GM18511 (cell line): ENCODE measurements at regions not wholly inside any gene's neighbourhood (a gene's known extent, or its start where the extent isn't known, plus 50 kb on each side); places are given as distances from the start of the nearest gene placed in this dataset.

ENCODE experiments used
- ATAC-seq: cut with Tn5 transposase; IDR thresholded peaks from one replicate; pipeline ENCODE4 v1.9.1; 2021; ENCODE audit warnings: mild to moderate bottlenecking, moderate library complexity; ENCODE audit not compliant: unreplicated experiment

GRCh38 chrX:42725196-42725595 is 52.8 kb downstream of the PPP1R2C start:
- no peak for ATAC-seq

- ATAC-seq = no peak
Observed at GRCh38 chrX:42720209-42720608, 57.8 kb downstream of the PPP1R2C start.

DNA sequence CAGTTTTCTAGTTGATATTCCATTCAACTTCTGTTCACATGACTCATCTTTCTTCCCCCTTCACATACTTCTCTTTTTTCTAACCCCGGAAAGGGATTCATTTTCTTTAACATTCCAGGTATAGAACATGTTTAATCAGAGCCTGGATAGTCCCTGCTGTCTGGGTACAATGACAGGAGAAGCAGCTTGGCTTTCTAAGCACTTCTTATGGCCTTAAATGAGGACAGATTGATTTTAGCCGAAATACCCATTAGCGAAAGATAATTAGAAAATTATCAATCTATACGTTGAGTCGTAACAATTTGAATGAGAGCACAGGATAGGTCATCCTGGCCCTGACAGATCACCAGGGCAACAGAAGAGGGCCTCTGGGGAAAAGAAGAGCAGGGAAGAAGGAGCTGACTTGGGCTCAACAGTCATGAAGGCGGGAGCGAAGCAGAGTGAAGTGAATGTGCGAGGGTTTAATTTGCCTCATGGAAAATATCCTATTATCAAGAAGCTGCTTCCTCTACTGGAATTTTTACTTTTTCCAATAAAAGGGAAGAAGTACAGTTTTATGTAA is 62.2 kb downstream of the PPP1R2C start:
- no peak for ATAC-seq

- ATAC-seq = peak; percentile 68
Observed at GRCh38 chrX:42714981-42715700, 62.8 kb downstream of the PPP1R2C start.

GRCh38 chrX:42710452-42710851 is 67.5 kb downstream of the PPP1R2C start:
- ATAC-seq = no peak

GRCh38 chrX:42708222-42708621 is 69.7 kb downstream of the PPP1R2C start:
- no peak for ATAC-seq

DNA sequence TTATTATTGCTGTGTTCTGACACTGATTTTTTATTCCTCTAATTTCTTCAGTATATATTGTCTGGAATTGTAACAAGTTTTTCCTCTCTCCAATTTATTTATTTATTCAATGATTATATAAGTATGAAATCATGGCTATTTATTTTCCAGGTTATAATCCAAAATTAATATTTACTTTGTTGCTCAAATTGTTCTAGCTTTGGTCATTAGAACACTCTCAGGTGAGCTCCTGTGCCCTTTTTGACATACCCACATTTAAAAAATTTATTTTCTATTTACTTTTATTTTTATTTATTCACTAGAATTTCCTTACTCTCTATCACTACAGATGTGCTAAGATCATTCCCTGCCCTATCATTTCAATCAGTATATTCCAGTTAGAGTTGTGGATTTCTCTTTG is 70.2 kb downstream of the PPP1R2C start:
- no peak for ATAC-seq

DNA sequence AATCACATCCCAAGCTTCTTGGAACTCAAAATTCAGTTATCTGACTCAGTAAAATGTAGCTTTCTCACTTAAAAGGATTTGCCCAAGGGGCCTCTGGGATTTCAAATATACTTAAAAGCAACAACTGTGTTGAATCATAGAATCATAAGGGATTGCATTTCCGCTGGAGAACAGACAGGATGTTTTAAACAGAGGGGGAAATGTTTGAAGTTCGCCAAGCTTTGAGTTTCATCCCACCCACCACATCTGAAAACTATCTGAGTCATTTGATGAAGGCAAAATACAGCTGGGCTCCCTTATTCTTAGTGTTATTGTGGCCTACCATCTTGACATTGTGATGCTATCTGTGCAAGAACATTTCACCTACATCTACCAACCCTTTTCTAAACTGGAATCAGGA is 73.5 kb downstream of the PPP1R2C start:
- no peak for ATAC-seq

GRCh38 chrX:42697544-42697943 is 80.4 kb downstream of the PPP1R2C start:
- no peak for ATAC-seq

- no peak for ATAC-seq
Observed at GRCh38 chrX:42696536-42697124, 81.3 kb downstream of the PPP1R2C start.

GRCh38 chrX:42695800-42696358 is 82.1 kb downstream of the PPP1R2C start:
- ATAC-seq = no peak

DNA sequence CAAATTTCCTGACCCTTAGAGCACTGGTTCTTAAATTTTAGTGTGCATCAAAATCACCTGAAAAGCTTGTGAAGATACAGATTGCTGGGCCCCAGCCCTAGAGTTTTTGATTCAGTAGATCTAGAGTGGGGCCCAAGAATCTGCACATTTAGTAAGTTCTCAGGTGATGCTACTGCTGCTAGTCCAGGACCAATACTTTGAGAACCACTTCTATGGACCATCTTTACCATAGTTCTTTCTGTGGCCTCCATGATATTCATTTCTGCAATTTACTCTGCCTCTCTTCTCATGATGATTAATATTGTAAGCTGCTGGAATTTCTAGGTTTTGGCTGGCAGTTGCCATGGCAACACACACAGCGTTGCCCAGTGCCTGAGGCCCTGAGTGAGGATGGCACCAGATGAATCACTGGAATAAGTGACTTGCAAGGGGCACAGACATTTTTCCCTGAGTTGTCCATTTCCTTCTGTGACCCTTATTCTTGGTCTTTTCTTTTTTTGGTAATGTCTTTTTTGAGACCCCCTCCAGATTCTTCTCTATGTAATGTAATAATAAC is 83.6 kb downstream of the PPP1R2C start:
- no peak for ATAC-seq

- ATAC-seq = no peak
Observed at GRCh38 chrX:42691196-42691595, 86.8 kb downstream of the PPP1R2C start.

DNA sequence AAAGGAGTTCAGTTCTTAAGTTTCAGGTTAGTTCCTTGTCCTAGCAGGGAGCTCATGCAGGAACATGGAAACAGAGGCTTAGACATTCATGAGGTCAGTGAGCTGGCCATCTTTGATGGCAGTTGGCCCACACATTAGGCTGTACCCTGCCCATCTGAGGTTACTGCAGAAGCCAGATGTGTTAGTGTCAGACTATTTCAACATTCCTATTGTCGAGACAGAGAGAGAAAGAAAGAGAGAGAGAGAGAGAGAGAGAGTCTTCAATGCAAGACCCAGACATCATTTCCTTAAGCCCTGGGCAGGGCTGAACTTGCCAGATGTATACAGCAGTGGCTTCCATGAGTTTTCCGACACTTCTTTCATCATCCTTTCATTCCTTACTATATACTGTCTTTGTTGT is 91.3 kb downstream of the PPP1R2C start:
- no peak for ATAC-seq

GRCh38 chrX:42686296-42686695 is 91.7 kb downstream of the PPP1R2C start:
- no peak for ATAC-seq

DNA sequence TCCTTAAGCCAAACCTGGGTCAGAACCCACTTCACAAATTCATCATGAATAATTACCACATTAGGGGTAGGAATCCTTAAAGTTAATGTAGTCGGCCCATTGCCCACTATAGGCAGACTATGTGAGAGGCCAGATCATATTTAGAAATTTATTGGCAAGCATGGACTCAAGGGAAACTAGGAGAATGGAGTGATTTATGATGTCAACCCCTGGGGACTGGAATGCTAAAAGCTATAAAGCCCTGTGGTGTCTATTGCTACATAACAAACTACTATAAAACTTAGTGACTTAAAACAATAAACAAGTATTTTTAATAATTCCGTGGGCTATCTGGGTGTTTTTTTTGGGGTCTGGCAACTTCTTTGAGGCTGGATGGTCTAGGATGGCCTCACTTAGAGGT is 93.9 kb downstream of the PPP1R2C start:
- ATAC-seq = no peak

- ATAC-seq = no peak
Observed at GRCh38 chrX:42680666-42681065, 97.3 kb downstream of the PPP1R2C start.

DNA sequence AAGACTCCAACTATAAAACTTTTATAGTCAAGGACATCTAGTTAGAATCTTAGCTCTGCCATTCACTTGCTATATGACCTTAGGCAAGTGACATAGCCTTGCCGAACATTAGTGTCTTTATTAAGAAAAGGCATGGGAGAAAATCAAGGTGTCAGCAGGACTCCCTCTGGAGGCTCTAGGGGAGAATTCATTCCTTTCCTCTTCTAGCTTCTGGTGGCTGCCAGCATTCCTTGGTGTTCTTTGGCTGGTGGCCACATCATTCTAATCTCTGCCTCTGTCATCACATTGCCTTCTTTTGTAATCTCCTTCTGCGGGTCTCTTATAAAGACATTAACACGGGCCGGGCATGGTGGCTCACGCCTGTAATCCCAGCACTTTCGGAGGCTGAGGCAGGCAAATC is 99.8 kb downstream of the PPP1R2C start:
- ATAC-seq = no peak

- ATAC-seq = no peak
Observed at GRCh38 chrX:42673301-42673810, 104.6 kb downstream of the PPP1R2C start.

- ATAC-seq = no peak
Observed at GRCh38 chrX:42664680-42665079, 113.3 kb downstream of the PPP1R2C start.

GRCh38 chrX:42628471-42628870 is 149.5 kb downstream of the PPP1R2C start:
- ATAC-seq = no peak

DNA sequence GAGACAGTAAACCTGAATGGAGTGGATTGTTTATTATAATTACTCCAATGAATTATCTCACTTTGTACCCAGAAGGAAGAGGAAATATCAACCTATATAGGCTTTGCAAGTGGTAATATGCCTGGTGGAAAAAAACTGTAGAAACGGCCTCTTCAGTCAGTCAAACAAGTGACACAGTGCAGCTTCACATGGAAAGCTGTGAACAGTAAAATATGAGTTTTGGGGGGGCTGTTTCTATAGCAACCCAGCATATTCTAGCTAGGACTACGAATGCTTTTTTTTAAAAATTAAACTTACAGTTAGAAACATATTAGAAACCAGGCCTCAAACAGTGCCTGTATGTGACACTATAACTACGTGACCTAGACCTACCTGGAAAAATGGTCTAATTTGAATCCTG is 150.1 kb downstream of the PPP1R2C start:
- ATAC-seq = no peak
